OCI-LY1 (cell line): ENCODE measurements at regions not wholly inside any gene's neighbourhood (a gene's known extent, or its start where the extent isn't known, plus 50 kb on each side); places are given as distances from the start of the nearest gene placed in this dataset.

ENCODE experiments used
- H2AFZ ChIP-seq: fragments of 200-600 bp; sonication (generic), shearing (Covaris generic); 2 replicates; pipeline ENCODE4 v1.6.0; 2014; ENCODE audit warnings: antibody characterized with exemption, mild to moderate bottlenecking, low read length
- H3F3A ChIP-seq: fragments of 200-600 bp; sonication (generic), shearing (Covaris generic); 2 replicates; pipeline ENCODE4 v1.6.0; 2014; ENCODE audit warnings: mild to moderate bottlenecking, antibody characterized with exemption, low read length, moderate library complexity; ENCODE audit not compliant: insufficient read depth
- H3K27ac ChIP-seq: fragments of 200-600 bp; sonication (generic); 2 replicates; pipeline ENCODE4 v1.5.1; 2014; ENCODE audit warnings: low read length, mixed run types, mild to moderate bottlenecking, low read depth; ENCODE audit not compliant: poor library complexity, severe bottlenecking
- H3K27me3 ChIP-seq: fragments of 200-600 bp; sonication (generic); 2 replicates; pipeline ENCODE4 v1.6.0; 2014; ENCODE audit warnings: antibody characterized with exemption, mild to moderate bottlenecking, low read length, moderate library complexity; ENCODE audit not compliant: insufficient read depth
- H3K36me3 ChIP-seq: fragments of 200-600 bp; sonication (generic); 2 replicates; pipeline ENCODE4 v1.6.1; 2014; ENCODE audit warnings: mild to moderate bottlenecking, antibody characterized with exemption, low read length, moderate library complexity, mixed read lengths; ENCODE audit not compliant: insufficient read depth
- H3K4me1 ChIP-seq: fragments of 200-600 bp; sonication (generic); 2 replicates; pipeline ENCODE4 v1.5.1; 2014; ENCODE audit warnings: mild to moderate bottlenecking, low read length, moderate library complexity; ENCODE audit not compliant: insufficient read depth, severe bottlenecking
- H3K4me2 ChIP-seq: fragments of 200-600 bp; sonication (generic), shearing (Covaris generic); 2 replicates; pipeline ENCODE4 v1.6.1; 2014; ENCODE audit warnings: low read length
- H3K4me3 ChIP-seq: fragments of 200-600 bp; sonication (generic); 2 replicates; pipeline ENCODE4 v1.5.1; 2014; ENCODE audit warnings: low read length, low read depth, mild to moderate bottlenecking, mixed read lengths; ENCODE audit not compliant: poor library complexity, severe bottlenecking
- H3K79me2 ChIP-seq: fragments of 200-600 bp; shearing (Covaris generic); 2 replicates; pipeline ENCODE4 v1.6.1; 2016; ENCODE audit warnings: mixed run types, low read length, mixed read lengths; ENCODE audit not compliant: insufficient read depth
- H3K9ac ChIP-seq: fragments of 200-600 bp; sonication (generic), shearing (Covaris generic); 2 replicates; pipeline ENCODE4 v1.6.1; 2014; ENCODE audit warnings: mild to moderate bottlenecking, low read length, mixed read lengths
- H3K9me2 ChIP-seq: fragments of 200-600 bp; sonication (generic), shearing (Covaris generic); 2 replicates; pipeline ENCODE4 v1.6.1; 2014; ENCODE audit warnings: low read depth, mild to moderate bottlenecking, low read length, mixed read lengths
- H3K9me3 ChIP-seq: fragments of 200-600 bp; shearing (Covaris generic); 2 replicates; pipeline ENCODE4 v1.6.1; 2014; ENCODE audit warnings: low read length, mixed read lengths
- H4K20me1 ChIP-seq: fragments of 200-600 bp; sonication (generic), shearing (Covaris generic); 2 replicates; pipeline ENCODE4 v1.6.0; 2016; ENCODE audit warnings: mild to moderate bottlenecking, low read length; ENCODE audit not compliant: insufficient read depth
- CTCF ChIP-seq: fragments of 200-600 bp; sonication (generic), shearing (Covaris generic); IDR thresholded peaks from 2 replicates; pipeline ENCODE4 v1.5.1; 2017; ENCODE audit warnings: mild to moderate bottlenecking, antibody characterized with exemption, low read length, moderate library complexity, mixed read lengths
- EZH2 ChIP-seq: fragments of 200-600 bp; sonication (generic), shearing (Covaris generic); IDR thresholded peaks from 2 replicates; pipeline ENCODE4 v1.8.0; 2017; ENCODE audit warnings: borderline replicate concordance, mixed run types, mild to moderate bottlenecking, antibody characterized with exemption, low read length, moderate library complexity, mixed read lengths

GRCh38 chr1:214895011-214895600 is 187.4 kb upstream of the KCNK2 start:
- Histone ChIP-seq H3K9me3 (no peaks in the 10 kb centered on the region), H3K9me2 (no peaks in the 10 kb centered on the region), H3K4me1 (no peaks in the 10 kb centered on the region), H3K4me3 (no peak overlapping the region), H3K4me2 (no peak overlapping the region), H3K27me3 (no peaks in the 10 kb centered on the region), H4K20me1 (no peaks in the 10 kb centered on the region), H2AFZ (no peak overlapping the region), H3K79me2 (no peaks in the 10 kb centered on the region), H3F3A (no peaks in the 10 kb centered on the region), H3K9ac (no peak overlapping the region), H3K36me3 (no peaks in the 10 kb centered on the region), H3K27ac (no peak overlapping the region)
- TF ChIP-seq CTCF (no peak), EZH2 (no peak)

- Histone ChIP-seq H3K27me3 (no peaks in the 10 kb centered on the region), H2AFZ (no peak overlapping the region), H3K9me2 (no peaks in the 10 kb centered on the region), H4K20me1 (no peaks in the 10 kb centered on the region), H3K4me2 (no peak overlapping the region), H3K9ac (no peak overlapping the region), H3K4me3 (no peak overlapping the region), H3F3A (no peaks in the 10 kb centered on the region), H3K79me2 (no peaks in the 10 kb centered on the region), H3K27ac (no peak overlapping the region), H3K4me1 (no peaks in the 10 kb centered on the region), H3K9me3 (no peaks in the 10 kb centered on the region), H3K36me3 (no peaks in the 10 kb centered on the region)
- TF ChIP-seq CTCF (no peak), EZH2 (no peak)
Measured at GRCh38 chr1:214896921-214897320, 185.6 kb upstream of the KCNK2 start.

GRCh38 chr1:214897581-214897980 is 185.0 kb upstream of the KCNK2 start:
- Histone ChIP-seq H3K9me2 (no peaks in the 10 kb centered on the region), H3K27ac (no peak overlapping the region), H4K20me1 (no peaks in the 10 kb centered on the region), H3K4me1 (no peaks in the 10 kb centered on the region), H3K9me3 (no peaks in the 10 kb centered on the region), H3K4me2 (no peak overlapping the region), H3K36me3 (no peaks in the 10 kb centered on the region), H3K9ac (no peak overlapping the region), H3F3A (no peaks in the 10 kb centered on the region), H3K27me3 (no peaks in the 10 kb centered on the region), H3K4me3 (no peak overlapping the region), H3K79me2 (no peaks in the 10 kb centered on the region), H2AFZ (no peak overlapping the region)
- TF ChIP-seq CTCF (no peak), EZH2 (no peak)
